Sigmoid colon (tissue), 6 donors: ENCODE measurements at regions not wholly inside any gene's neighbourhood (a gene's known extent, or its start where the extent isn't known, plus 50 kb on each side); places are given as distances from the start of the nearest gene placed in this dataset.

Source experiments
- DNase-seq: peaks from one replicate; pipeline ENCODE4 v3.0.0-alpha.2; 2019
- H3K27ac ChIP-seq, 4 donors: fragments of 200-600 bp; sonication (generic); one replicate each; pipeline ENCODE4 v1.5.1; 2016 to 2019; ENCODE audit warnings: mild to moderate bottlenecking in 1 of 4
- H3K27me3 ChIP-seq, 3 donors: fragments of 200-600 bp; sonication (generic); one replicate each; pipeline ENCODE4 v1.5.1; 2019; ENCODE audit warnings: mild to moderate bottlenecking in 1 of 3
- H3K36me3 ChIP-seq, 4 donors: fragments of 200-600 bp; sonication (generic); one replicate each; pipeline ENCODE4 v1.5.1; 2016 to 2019
- H3K4me1 ChIP-seq, 4 donors: fragments of 200-600 bp; sonication (generic); one replicate each; pipeline ENCODE4 v1.5.1; 2017 to 2019
- H3K4me3 ChIP-seq, 4 donors: fragments of 200-600 bp; sonication (generic); one replicate each; pipeline ENCODE4 v1.5.1; 2017 to 2019; ENCODE audit warnings: mild to moderate bottlenecking in 2 of 4, moderate library complexity in 1 of 4
- H3K9me3 ChIP-seq, 4 donors: fragments of 200-600 bp in 3 of 4; sonication (generic) in 3 of 4; one replicate each; pipeline versions ENCODE4 v1.5.1 to v1.6.1; 2013 to 2019
- CTCF ChIP-seq, 4 experiments: fragments of 450-650 bp in 3 of 4; fragments of 200-600 bp in 1 of 4; IDR thresholded peaks; one replicate each; pipeline ENCODE4 v1.5.1; 2016 to 2019; ENCODE audit warnings: antibody characterized with exemption in 4 of 4, mild to moderate bottlenecking in 3 of 4, moderate library complexity in 2 of 4
- EP300 ChIP-seq, 4 donors: sonication (generic); formaldehyde crosslinking; IDR thresholded peaks; one replicate each; pipeline ENCODE4 v1.6.1; 2017; ENCODE audit warnings: antibody characterized with exemption in 4 of 4
- POLR2A ChIP-seq, 2 donors: fragments of 450-650 bp; IDR thresholded peaks; one replicate each; pipeline ENCODE4 v1.6.1; 2016; ENCODE audit warnings: antibody characterized with exemption in 2 of 2, mild to moderate bottlenecking in 2 of 2, moderate library complexity in 2 of 2
- POLR2AphosphoS5 ChIP-seq, 4 donors: sonication (generic); formaldehyde crosslinking; IDR thresholded peaks; one replicate each; pipeline ENCODE4 v1.6.1; 2017; ENCODE audit warnings: antibody characterized with exemption in 4 of 4
- WGBS, 2 donors: extraction: QIAGEN DNeasy Blood & Tissue Kit; methylation state at CpG; one replicate each; pipeline ENCODE4 v1.1.7; 2013; 5-methylcytosine and 5-hydroxymethylcytosine counted together
- intact Hi-C: fragments of 100-400 bp; cut with DNase I; formaldehyde crosslinking; loops from one replicate; pipeline ENCODE4 v1.15.1; 2023
- donor health status: healthy with polysubstance abuse.
- donor health status: healthy.

- DNase-seq, result no peak
- H3K4me3 ChIP-seq, result no peak overlapping the region
- H3K9me3 ChIP-seq, result no peaks in the 10 kb centered on the region
- intact Hi-C loops, result no loop called here
- TF ChIP-seq POLR2A (IDR thresholded peaks at IDR 0.05) (no peak), EP300 (IDR thresholded peaks at IDR 0.05) (no peak), CTCF (IDR thresholded peaks at IDR 0.05) (no peak), POLR2AphosphoS5 (IDR thresholded peaks at IDR 0.05) (no peak)
- WGBS, 2 donors, result 82 to 85% methylated on average over 4 of the region's 4 CpGs
- H3K27ac ChIP-seq, result no peak overlapping the region
- H3K36me3 ChIP-seq, result no peaks in the 10 kb centered on the region
- no peaks in the 10 kb centered on the region for H3K27me3 ChIP-seq
- no peaks in the 10 kb centered on the region for H3K4me1 ChIP-seq
Observed at GRCh38 chr7:46191776-46192175, 270.7 kb upstream of the IGFBP3 start.

- H3K27me3 ChIP-seq, result no peaks in the 10 kb centered on the region
- no peak overlapping the region for H3K4me3 ChIP-seq
- DNase-seq, result no peak
- intact Hi-C loops, result no loop called here
- H3K27ac ChIP-seq, result no peak overlapping the region
- no peak for TF ChIP-seq POLR2AphosphoS5 (IDR thresholded peaks at IDR 0.05)
- no peak for TF ChIP-seq EP300 (IDR thresholded peaks at IDR 0.05)
- no peak for TF ChIP-seq POLR2A (IDR thresholded peaks at IDR 0.05)
- TF ChIP-seq CTCF (IDR thresholded peaks at IDR 0.05), result no peak
- no peaks in the 10 kb centered on the region for H3K4me1 ChIP-seq
- 95 to 96% methylated on average over 3 of the region's 3 CpGs for WGBS, 2 donors
- no peaks in the 10 kb centered on the region for H3K36me3 ChIP-seq
- no peaks in the 10 kb centered on the region for H3K9me3 ChIP-seq
Observed at GRCh38 chr7:46191296-46191695, 270.2 kb upstream of the IGFBP3 start.

- H3K9me3 ChIP-seq, result no peaks in the 10 kb centered on the region
- intact Hi-C loops, result no loop called here
- TF ChIP-seq CTCF (IDR thresholded peaks at IDR 0.05) (no peak), POLR2A (IDR thresholded peaks at IDR 0.05) (no peak), POLR2AphosphoS5 (IDR thresholded peaks at IDR 0.05) (no peak), EP300 (IDR thresholded peaks at IDR 0.05) (no peak)
- 81% methylated on average over 4 of the region's 4 CpGs for WGBS, 2 donors
- no peaks in the 10 kb centered on the region for H3K36me3 ChIP-seq
- no peak overlapping the region for H3K27ac ChIP-seq
- H3K4me1 ChIP-seq, result no peaks in the 10 kb centered on the region
- H3K27me3 ChIP-seq, result no peaks in the 10 kb centered on the region
- no peak overlapping the region for H3K4me3 ChIP-seq
- DNase-seq, result no peak
Observed at GRCh38 chr7:46189255-46189790, 268.3 kb upstream of the IGFBP3 start.

- 87 to 91% methylated on average over 1 of the region's 1 CpG for WGBS, 2 donors
- TF ChIP-seq CTCF (IDR thresholded peaks at IDR 0.05), result no peak
- no peak for TF ChIP-seq POLR2AphosphoS5 (IDR thresholded peaks at IDR 0.05)
- TF ChIP-seq POLR2A (IDR thresholded peaks at IDR 0.05), result no peak
- no peak for TF ChIP-seq EP300 (IDR thresholded peaks at IDR 0.05)
- Histone ChIP-seq H3K36me3 (no peaks in the 10 kb centered on the region), H3K4me3 (no peak overlapping the region), H3K4me1 (no peaks in the 10 kb centered on the region), H3K9me3 (no peaks in the 10 kb centered on the region), H3K27ac (no peak overlapping the region), H3K27me3 (no peaks in the 10 kb centered on the region)
- intact Hi-C loops, result no loop called here
- DNase-seq, result no peak
Observed at GRCh38 chr7:46186131-46186530, 265.1 kb upstream of the IGFBP3 start.

- Histone ChIP-seq H3K9me3 (no peaks in the 10 kb centered on the region), H3K27ac (no peak overlapping the region), H3K4me1 (peaks cover 0 to 6% (median 0%) of the 10 kb centered on the region in 4 donors), H3K4me3 (no peak overlapping the region), H3K36me3 (no peaks in the 10 kb centered on the region), H3K27me3 (no peaks in the 10 kb centered on the region)
- no peak for DNase-seq
- no peak for TF ChIP-seq EP300 (IDR thresholded peaks at IDR 0.05)
- TF ChIP-seq POLR2A (IDR thresholded peaks at IDR 0.05), result no peak
- no peak for TF ChIP-seq CTCF (IDR thresholded peaks at IDR 0.05)
- no peak for TF ChIP-seq POLR2AphosphoS5 (IDR thresholded peaks at IDR 0.05)
- 76 to 80% methylated on average over 2 of the region's 2 CpGs for WGBS, 2 donors
- intact Hi-C loops, result no loop called here
Observed at GRCh38 chr7:46179061-46179610, 258.1 kb upstream of the IGFBP3 start.
